Frontal cortex (tissue), 3 donors: ENCODE measurements at regions not wholly inside any gene's neighbourhood (a gene's known extent, or its start where the extent isn't known, plus 50 kb on each side); places are given as distances from the start of the nearest gene placed in this dataset.

ENCODE experiments used
- DNase-seq, 2 donors: peaks; one replicate each; pipeline ENCODE4 v3.0.0; 2012; ENCODE audit warnings: low spot score in 2 of 2
- FAIRE-seq: peaks from 2 replicates; lab custom pipeline; 2012; peaks lifted over from hg19 to GRCh38; lab: Jason Lieb, UNC
- donor health status: control.
- donor health status: control.
- donor health status: control.

- DNase-seq (no peak), FAIRE-seq (no peak)
These were observed 454.6 kb downstream of the CETN3 start for GRCh38 chr5:89954916-89955315.

GRCh38 chr5:89951876-89952275 lies 457.7 kb downstream of the CETN3 start:
- FAIRE-seq = no peak

GRCh38 chr5:89950234-89950633 lies 459.3 kb downstream of the CETN3 start:
- DNase-seq (no peak), FAIRE-seq (no peak)

More at GRCh38 chr5:89951876-89952275, 457.7 kb downstream of the CETN3 start:
- DNase-seq = no peak

- no peak for FAIRE-seq
- no peak for DNase-seq
These were observed 460.6 kb downstream of the CETN3 start for GRCh38 chr5:89948977-89949376.

- FAIRE-seq (no peak), DNase-seq (no peak)
These were observed 462.6 kb downstream of the CETN3 start for GRCh38 chr5:89946916-89947315.

GRCh38 chr5:89946508-89946907 lies 463.0 kb downstream of the CETN3 start:
- DNase-seq = no peak
- FAIRE-seq = no peak

- DNase-seq = no peak
These were observed 467.4 kb downstream of the CETN3 start for GRCh38 chr5:89942171-89942570.

GRCh38 chr5:89936576-89936975 lies 473.0 kb downstream of the CETN3 start:
- DNase-seq = no peak
- FAIRE-seq = no peak

More at GRCh38 chr5:89942171-89942570, 467.4 kb downstream of the CETN3 start:
- no peak for FAIRE-seq

- no peak for FAIRE-seq
- DNase-seq = no peak
These were observed 475.5 kb downstream of the CETN3 start for GRCh38 chr5:89934069-89934468.

- no peak for DNase-seq
These were observed 476.8 kb downstream of the CETN3 start for GRCh38 chr5:89932771-89933181.

GRCh38 chr5:89930591-89931392 lies 478.8 kb downstream of the CETN3 start:
- FAIRE-seq (no peak), DNase-seq (no peak)

More at GRCh38 chr5:89932771-89933181, 476.8 kb downstream of the CETN3 start:
- no peak for FAIRE-seq

- no peak for DNase-seq
These were observed 479.7 kb downstream of the CETN3 start for GRCh38 chr5:89929834-89930233.

GRCh38 chr5:89929173-89929572 lies 480.4 kb downstream of the CETN3 start:
- DNase-seq = no peak
- FAIRE-seq = no peak

More at GRCh38 chr5:89929834-89930233, 479.7 kb downstream of the CETN3 start:
- no peak for FAIRE-seq

GRCh38 chr5:89922161-89922560 lies 487.4 kb downstream of the CETN3 start:
- DNase-seq (no peak), FAIRE-seq (no peak)

GRCh38 chr5:89917112-89917511 lies 492.4 kb downstream of the CETN3 start:
- DNase-seq (no peak), FAIRE-seq (peak; percentile 31)

GRCh38 chr5:89916131-89916530 lies 493.4 kb downstream of the CETN3 start:
- FAIRE-seq (no peak), DNase-seq (no peak)

- FAIRE-seq (no peak), DNase-seq (no peak)
These were observed 500.7 kb downstream of the CETN3 start for GRCh38 chr5:89908876-89909275.

- FAIRE-seq = no peak
These were observed 505.1 kb downstream of the CETN3 start for GRCh38 chr5:89904442-89904841.

GRCh38 chr5:89901983-89902382 lies 507.6 kb downstream of the CETN3 start:
- no peak for FAIRE-seq

More at GRCh38 chr5:89904442-89904841, 505.1 kb downstream of the CETN3 start:
- DNase-seq = no peak

GRCh38 chr5:89901346-89901745 lies 508.2 kb downstream of the CETN3 start:
- FAIRE-seq = no peak

More at GRCh38 chr5:89901983-89902382, 507.6 kb downstream of the CETN3 start:
- DNase-seq = peak in 1 of 2 donors; percentile 4

GRCh38 chr5:89900346-89900745 lies 509.2 kb downstream of the CETN3 start:
- FAIRE-seq (no peak), DNase-seq (no peak)

More at GRCh38 chr5:89901346-89901745, 508.2 kb downstream of the CETN3 start:
- DNase-seq = no peak

- DNase-seq (no peak), FAIRE-seq (no peak)
These were observed 510.0 kb downstream of the CETN3 start for GRCh38 chr5:89899559-89899958.
